Tibial artery (tissue), 4 donors: ENCODE measurements at regions not wholly inside any gene's neighbourhood (a gene's known extent, or its start where the extent isn't known, plus 50 kb on each side); places are given as distances from the start of the nearest gene placed in this dataset.

ENCODE experiments used
- DNase-seq, 2 donors: peaks; one replicate each; pipeline ENCODE4 v3.0.0-alpha.2; 2019
- H3K27ac ChIP-seq, 2 donors: fragments of 200-600 bp; sonication (generic) in 1 of 2; 1 replicate in 1 of 2; 2 replicates in 1 of 2; pipeline ENCODE4 v1.5.1; 2018 to 2019; ENCODE audit warnings: mild to moderate bottlenecking in 1 of 2
- H3K27me3 ChIP-seq, 2 donors: fragments of 200-600 bp; sonication (generic) in 1 of 2; one replicate each; pipeline versions ENCODE4 v1.5.1 to v1.6.0; 2016 to 2019
- H3K36me3 ChIP-seq, 3 donors: fragments of 200-600 bp; sonication (generic) in 2 of 3; one replicate each; pipeline ENCODE4 v1.5.1; 2016 to 2019; ENCODE audit warnings: mild to moderate bottlenecking in 2 of 3
- H3K4me1 ChIP-seq, 4 donors: fragments of 200-600 bp; sonication (generic) in 2 of 4; 1 replicate in 3 of 4; 2 replicates in 1 of 4; pipeline ENCODE4 v1.5.1; 2016 to 2019
- H3K4me3 ChIP-seq, 2 donors: fragments of 200-600 bp; sonication (generic) in 1 of 2; 1 replicate in 1 of 2; 2 replicates in 1 of 2; pipeline ENCODE4 v1.5.1; 2018 to 2019; ENCODE audit warnings: mild to moderate bottlenecking in 2 of 2
- H3K9me3 ChIP-seq, 3 donors: fragments of 200-600 bp; sonication (generic) in 1 of 3; one replicate each; pipeline ENCODE4 v1.5.1; 2016 to 2019
- CTCF ChIP-seq, 2 experiments: fragments of 200-600 bp in 1 of 2; fragments of 450-650 bp in 1 of 2; IDR thresholded peaks; one replicate each; pipeline ENCODE4 v1.5.1; 2017 to 2019; ENCODE audit warnings: antibody characterized with exemption in 2 of 2, mild to moderate bottlenecking in 1 of 2, moderate library complexity in 1 of 2
- intact Hi-C: fragments of 100-400 bp; cut with DNase I; formaldehyde crosslinking; loops from one replicate; pipeline ENCODE4 v1.15.0; 2023; ENCODE audit warnings: low total_unique reads

- no peak overlapping the region for H3K4me3 ChIP-seq
- H3K4me1 ChIP-seq, result no peaks in the 10 kb centered on the region
- H3K27me3 ChIP-seq, result no peaks in the 10 kb centered on the region
- no peak for TF ChIP-seq CTCF (IDR thresholded peaks at IDR 0.05)
- no peaks in the 10 kb centered on the region for H3K36me3 ChIP-seq
- no peak overlapping the region for H3K27ac ChIP-seq
- H3K9me3 ChIP-seq, result peaks cover 0 to 4% (median 0%) of the 10 kb centered on the region in 3 donors
- intact Hi-C loops, result no loop called here
- no peak for DNase-seq
These were observed 782.2 kb downstream of the ARAP2 start for GRCh38 chr4:35461931-35462659.

- intact Hi-C loops, result no loop called here
- H3K4me1 ChIP-seq, result no peaks in the 10 kb centered on the region
- H3K9me3 ChIP-seq, result peaks cover 0 to 4% (median 0%) of the 10 kb centered on the region in 3 donors
- H3K27me3 ChIP-seq, result no peaks in the 10 kb centered on the region
- DNase-seq, result no peak
- TF ChIP-seq CTCF (IDR thresholded peaks at IDR 0.05), result no peak
- H3K36me3 ChIP-seq, result no peaks in the 10 kb centered on the region
- H3K27ac ChIP-seq, result no peak overlapping the region
- H3K4me3 ChIP-seq, result no peak overlapping the region
These were observed 780.9 kb downstream of the ARAP2 start for GRCh38 chr4:35463251-35463952.

GRCh38 chr4:35464964-35465528 is 779.3 kb downstream of the ARAP2 start:
- intact Hi-C loops, result no loop called here
- no peak overlapping the region for H3K27ac ChIP-seq

GRCh38 chr4:35491093-35491492 is 753.2 kb downstream of the ARAP2 start:
- intact Hi-C loops, result no loop called here
- no peak for DNase-seq
- no peak for TF ChIP-seq CTCF (IDR thresholded peaks at IDR 0.05)
- no peaks in the 10 kb centered on the region for H3K4me1 ChIP-seq
- no peak overlapping the region for H3K4me3 ChIP-seq
- no peaks in the 10 kb centered on the region for H3K9me3 ChIP-seq
- H3K27ac ChIP-seq, result no peak overlapping the region
- H3K36me3 ChIP-seq, result no peaks in the 10 kb centered on the region
- no peaks in the 10 kb centered on the region for H3K27me3 ChIP-seq

More at GRCh38 chr4:35464964-35465528, 779.3 kb downstream of the ARAP2 start:
- Histone ChIP-seq H3K27me3 (no peaks in the 10 kb centered on the region), H3K4me3 (no peak overlapping the region), H3K9me3 (peaks cover 0 to 4% (median 0%) of the 10 kb centered on the region in 3 donors), H3K4me1 (no peaks in the 10 kb centered on the region), H3K36me3 (no peaks in the 10 kb centered on the region)
- no peak for DNase-seq
- TF ChIP-seq CTCF (IDR thresholded peaks at IDR 0.05), result no peak

GRCh38 chr4:35493977-35494376 is 750.3 kb downstream of the ARAP2 start:
- Histone ChIP-seq H3K36me3 (no peaks in the 10 kb centered on the region), H3K9me3 (no peaks in the 10 kb centered on the region), H3K4me3 (no peak overlapping the region), H3K27ac (no peak overlapping the region), H3K4me1 (no peaks in the 10 kb centered on the region), H3K27me3 (no peaks in the 10 kb centered on the region)
- intact Hi-C loops, result no loop called here
- TF ChIP-seq CTCF (IDR thresholded peaks at IDR 0.05), result no peak
- DNase-seq, result peak in 1 of 2 donors; percentile 38
